ENCODE measurements at regions not wholly inside any gene's neighbourhood (a gene's known extent, or its start where the extent isn't known, plus 50 kb on each side); places are given as distances from the start of the nearest gene placed in this dataset.

DNA sequence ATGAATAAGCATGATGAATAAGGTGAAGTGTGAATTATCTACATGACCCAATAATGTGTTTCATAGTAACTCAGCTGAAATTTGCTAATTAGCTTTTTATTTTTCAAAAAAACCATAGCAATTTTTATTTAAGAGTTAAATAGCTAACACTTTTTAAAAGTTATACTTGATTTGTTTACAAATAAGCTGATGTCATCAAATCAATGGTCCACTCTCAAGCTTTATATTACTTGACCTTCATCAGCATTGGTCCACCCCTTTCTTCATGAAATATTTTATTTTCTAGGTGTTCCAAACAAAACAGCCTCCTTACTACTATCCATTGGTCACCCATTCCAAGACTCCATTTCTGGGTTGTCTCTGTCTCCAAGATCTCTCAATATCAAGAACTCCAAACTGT, 649.0 kb upstream of the TENM3 start:
- H3K4me3 ChIP-seq (ENCODE audit: low read length) = no peak overlapping the region
- no peaks in the 10 kb centered on the region for H3K36me3 ChIP-seq (ENCODE audit: control insufficient read depth, insufficient read depth, low read length)
- H3K27me3 ChIP-seq (ENCODE audit: control insufficient read depth, insufficient read depth, low read length) = no peaks in the 10 kb centered on the region
- DNase-seq = no peak
- no peaks in the 10 kb centered on the region for H3K9me3 ChIP-seq (replicated peaks; ENCODE audit: control insufficient read depth, low read depth, low read length)
- no peak overlapping the region for H3K27ac ChIP-seq (ENCODE audit: low read length)
- H3K4me1 ChIP-seq (ENCODE audit: control insufficient read depth, insufficient read depth, low read length) = no peaks in the 10 kb centered on the region

DNA sequence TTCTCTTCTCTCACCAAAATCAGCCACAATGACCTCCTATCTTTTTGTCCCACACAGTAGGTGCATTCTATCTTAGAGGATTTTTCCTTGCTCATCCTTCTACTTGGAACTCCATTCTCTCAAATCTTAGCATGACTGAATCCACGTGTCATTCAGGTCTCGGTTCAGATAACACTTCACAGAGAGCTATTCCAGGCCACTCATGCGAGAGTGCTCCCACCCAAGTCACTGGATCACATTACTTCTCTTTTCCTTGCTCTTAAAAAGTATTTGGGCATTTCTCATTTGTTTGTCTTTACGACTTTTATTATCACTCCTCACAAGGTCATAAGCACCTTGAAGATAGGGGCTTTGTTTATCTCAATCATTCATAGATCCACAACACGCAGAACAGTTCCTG, 647.5 kb upstream of the TENM3 start:
- Histone ChIP-seq H3K9me3 (replicated peaks; ENCODE audit: control insufficient read depth, low read depth, low read length) (no peaks in the 10 kb centered on the region), H3K27me3 (ENCODE audit: control insufficient read depth, insufficient read depth, low read length) (no peaks in the 10 kb centered on the region), H3K4me3 (ENCODE audit: low read length) (no peak overlapping the region), H3K4me1 (ENCODE audit: control insufficient read depth, insufficient read depth, low read length) (no peaks in the 10 kb centered on the region), H3K27ac (ENCODE audit: low read length) (no peak overlapping the region), H3K36me3 (ENCODE audit: control insufficient read depth, insufficient read depth, low read length) (no peaks in the 10 kb centered on the region)
- WGBS (ENCODE audit: insufficient coverage) = 59% methylated on average over 2 of the region's 5 CpGs
- no peak for DNase-seq

DNA sequence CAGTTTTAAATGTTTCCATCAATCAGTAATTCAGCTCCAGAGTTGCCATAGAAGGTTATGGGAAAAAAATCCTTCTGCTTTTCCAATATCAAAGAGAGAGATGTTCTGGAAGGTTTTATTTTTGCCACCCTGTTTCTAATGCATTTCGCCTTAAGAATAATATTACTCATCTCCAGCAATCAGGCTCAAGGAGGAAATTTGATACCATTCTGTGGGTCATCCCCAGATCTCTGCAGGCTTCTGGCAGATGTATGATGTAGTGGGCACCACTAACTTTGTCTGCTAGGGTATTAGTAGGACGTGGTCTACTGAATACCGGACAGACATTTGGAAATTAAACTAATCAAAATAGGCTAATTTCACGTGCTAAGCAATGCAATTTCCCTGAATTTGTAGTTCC, 645.4 kb upstream of the TENM3 start:
- Histone ChIP-seq H3K27ac (ENCODE audit: low read length) (no peak overlapping the region), H3K27me3 (ENCODE audit: control insufficient read depth, insufficient read depth, low read length) (no peaks in the 10 kb centered on the region), H3K36me3 (ENCODE audit: control insufficient read depth, insufficient read depth, low read length) (no peaks in the 10 kb centered on the region), H3K9me3 (replicated peaks; ENCODE audit: control insufficient read depth, low read depth, low read length) (no peaks in the 10 kb centered on the region), H3K4me1 (ENCODE audit: control insufficient read depth, insufficient read depth, low read length) (no peaks in the 10 kb centered on the region), H3K4me3 (ENCODE audit: low read length) (no peak overlapping the region)
- DNase-seq = no peak
- 57% methylated on average over 1 of the region's 4 CpGs for WGBS (ENCODE audit: insufficient coverage)

DNA sequence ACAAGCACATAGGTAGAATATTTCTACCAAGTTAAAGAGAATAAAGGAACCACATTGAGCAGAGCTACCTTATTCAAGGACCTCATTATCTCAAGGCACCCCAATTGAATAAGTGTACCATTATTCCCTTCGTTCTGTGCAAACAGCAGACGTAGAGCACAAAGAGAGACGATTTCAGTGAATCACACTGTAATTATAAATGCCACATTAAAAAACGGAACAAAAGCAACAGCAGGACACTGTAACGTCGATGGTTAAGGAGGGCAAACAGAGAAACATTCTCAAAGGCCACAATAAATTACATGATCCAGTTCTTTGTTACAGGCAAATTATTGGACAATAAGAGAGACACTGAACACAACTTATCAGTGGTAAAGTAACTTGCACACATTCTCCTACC, 644.1 kb upstream of the TENM3 start:
- H3K36me3 ChIP-seq (ENCODE audit: control insufficient read depth, insufficient read depth, low read length) = no peaks in the 10 kb centered on the region
- no peaks in the 10 kb centered on the region for H3K4me1 ChIP-seq (ENCODE audit: control insufficient read depth, insufficient read depth, low read length)
- no peaks in the 10 kb centered on the region for H3K9me3 ChIP-seq (replicated peaks; ENCODE audit: control insufficient read depth, low read depth, low read length)
- no peak overlapping the region for H3K27ac ChIP-seq (ENCODE audit: low read length)
- DNase-seq = no peak
- 61% methylated on average over 3 of the region's 6 CpGs for WGBS (ENCODE audit: insufficient coverage)
- no peaks in the 10 kb centered on the region for H3K27me3 ChIP-seq (ENCODE audit: control insufficient read depth, insufficient read depth, low read length)
- no peak overlapping the region for H3K4me3 ChIP-seq (ENCODE audit: low read length)

DNA sequence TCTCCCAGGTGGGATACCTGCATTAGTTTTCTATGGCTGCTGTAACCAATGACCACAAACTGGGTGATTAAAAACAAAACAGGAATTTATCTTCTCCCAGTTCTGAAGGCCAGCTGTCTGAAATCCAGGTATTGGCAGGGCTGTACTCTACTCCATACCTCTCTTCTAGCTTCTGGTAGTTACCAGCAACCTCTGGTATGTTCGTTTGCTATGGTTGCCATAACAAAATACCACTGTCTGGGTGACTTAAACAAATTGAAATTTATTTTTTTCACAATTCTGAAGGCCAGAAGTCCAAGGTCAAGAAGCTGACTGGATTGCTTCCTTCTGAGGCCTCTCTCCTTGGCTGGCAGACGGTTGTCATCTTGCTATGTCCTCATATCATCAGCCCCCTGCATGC, 642.1 kb upstream of the TENM3 start:
- H3K4me1 ChIP-seq (ENCODE audit: control insufficient read depth, insufficient read depth, low read length) = no peaks in the 10 kb centered on the region
- H3K36me3 ChIP-seq (ENCODE audit: control insufficient read depth, insufficient read depth, low read length) = no peaks in the 10 kb centered on the region
- no peak overlapping the region for H3K4me3 ChIP-seq (ENCODE audit: low read length)
- WGBS (ENCODE audit: insufficient coverage) = no CpG with 5 or more reads among the region's 2 CpGs
- no peak for DNase-seq
- no peak overlapping the region for H3K27ac ChIP-seq (ENCODE audit: low read length)
- no peaks in the 10 kb centered on the region for H3K9me3 ChIP-seq (replicated peaks; ENCODE audit: control insufficient read depth, low read depth, low read length)
- H3K27me3 ChIP-seq (ENCODE audit: control insufficient read depth, insufficient read depth, low read length) = no peaks in the 10 kb centered on the region

DNA sequence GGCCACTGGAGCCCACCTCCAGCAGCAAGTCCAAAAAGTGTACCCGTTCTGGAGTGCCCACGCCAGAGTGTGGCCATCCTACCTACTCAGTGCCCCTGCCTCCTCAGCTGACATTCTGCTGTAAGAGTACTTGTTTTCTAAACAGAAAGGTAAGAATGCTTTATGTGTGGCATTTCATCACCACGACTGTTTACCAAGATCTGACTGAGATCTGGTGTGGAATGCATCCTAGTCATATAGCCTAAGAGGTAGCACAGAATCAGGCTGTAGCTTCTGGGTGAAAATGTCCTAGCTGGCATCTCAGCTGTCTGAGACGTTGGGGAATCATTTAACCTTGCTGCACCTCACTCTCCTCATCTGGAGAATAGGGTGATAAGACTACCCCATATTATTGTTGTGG, 638.7 kb upstream of the TENM3 start:
- no peaks in the 10 kb centered on the region for H3K27me3 ChIP-seq (ENCODE audit: control insufficient read depth, insufficient read depth, low read length)
- WGBS (ENCODE audit: insufficient coverage) = 77% methylated on average over 3 of the region's 4 CpGs
- H3K36me3 ChIP-seq (ENCODE audit: control insufficient read depth, insufficient read depth, low read length) = no peaks in the 10 kb centered on the region
- DNase-seq = no peak
- H3K4me3 ChIP-seq (ENCODE audit: low read length) = no peak overlapping the region
- H3K4me1 ChIP-seq (ENCODE audit: control insufficient read depth, insufficient read depth, low read length) = no peaks in the 10 kb centered on the region
- H3K27ac ChIP-seq (ENCODE audit: low read length) = no peak overlapping the region
- H3K9me3 ChIP-seq (replicated peaks; ENCODE audit: control insufficient read depth, low read depth, low read length) = no peaks in the 10 kb centered on the region

DNA sequence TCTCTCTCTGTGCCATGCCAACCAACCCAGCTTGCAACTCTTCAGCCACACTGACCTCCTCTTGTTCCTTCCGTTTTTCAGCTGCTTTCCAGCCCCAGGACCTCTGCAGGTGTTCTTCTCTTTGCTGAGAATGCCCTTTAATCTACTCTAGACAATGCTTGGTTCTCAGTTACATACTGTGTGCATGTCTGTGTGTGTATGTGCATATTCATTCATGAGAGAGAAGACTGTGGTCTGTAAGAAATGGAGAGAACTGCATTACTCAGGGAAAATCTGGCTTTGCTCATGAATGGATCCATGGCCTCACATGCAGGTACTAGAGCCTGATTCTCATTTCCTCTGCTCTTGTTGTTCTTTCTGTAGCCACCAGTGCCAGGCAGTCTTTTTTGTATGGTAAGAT, 636.9 kb upstream of the TENM3 start:
- Histone ChIP-seq H3K9me3 (replicated peaks; ENCODE audit: control insufficient read depth, low read depth, low read length) (no peaks in the 10 kb centered on the region), H3K4me3 (ENCODE audit: low read length) (no peak overlapping the region), H3K4me1 (ENCODE audit: control insufficient read depth, insufficient read depth, low read length) (no peaks in the 10 kb centered on the region), H3K27me3 (ENCODE audit: control insufficient read depth, insufficient read depth, low read length) (no peaks in the 10 kb centered on the region), H3K36me3 (ENCODE audit: control insufficient read depth, insufficient read depth, low read length) (no peaks in the 10 kb centered on the region), H3K27ac (ENCODE audit: low read length) (no peak overlapping the region)
- 80% methylated on average over 1 of the region's 1 CpG for WGBS (ENCODE audit: insufficient coverage)
- DNase-seq = no peak

DNA sequence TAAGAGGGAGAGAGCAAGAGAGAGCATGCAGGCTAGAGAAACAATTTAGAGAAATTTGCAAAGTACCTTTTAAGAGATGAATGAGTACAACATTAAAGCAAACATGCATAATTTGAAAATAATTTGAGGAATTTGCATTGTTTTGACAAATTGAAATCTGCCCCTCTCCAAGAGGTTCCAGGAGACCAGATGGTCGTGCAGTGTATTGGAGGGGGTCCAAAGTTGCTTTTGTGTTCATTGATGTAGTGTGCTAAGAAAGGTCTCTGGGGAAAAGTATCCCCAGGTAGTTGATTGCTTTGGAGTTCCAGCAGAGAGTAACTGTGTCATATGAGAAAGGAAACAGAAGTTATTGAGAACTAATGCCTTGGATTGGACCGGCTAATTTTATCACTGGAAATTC, 635.0 kb upstream of the TENM3 start:
- Histone ChIP-seq H3K4me3 (ENCODE audit: low read length) (no peak overlapping the region), H3K4me1 (ENCODE audit: control insufficient read depth, insufficient read depth, low read length) (peaks cover 1% of the 10 kb centered on the region), H3K36me3 (ENCODE audit: control insufficient read depth, insufficient read depth, low read length) (no peaks in the 10 kb centered on the region), H3K9me3 (replicated peaks; ENCODE audit: control insufficient read depth, low read depth, low read length) (no peaks in the 10 kb centered on the region), H3K27me3 (ENCODE audit: control insufficient read depth, insufficient read depth, low read length) (no peaks in the 10 kb centered on the region), H3K27ac (ENCODE audit: low read length) (no peak overlapping the region)
- DNase-seq = no peak
- 0% methylated on average over 1 of the region's 2 CpGs for WGBS (ENCODE audit: insufficient coverage)

DNA sequence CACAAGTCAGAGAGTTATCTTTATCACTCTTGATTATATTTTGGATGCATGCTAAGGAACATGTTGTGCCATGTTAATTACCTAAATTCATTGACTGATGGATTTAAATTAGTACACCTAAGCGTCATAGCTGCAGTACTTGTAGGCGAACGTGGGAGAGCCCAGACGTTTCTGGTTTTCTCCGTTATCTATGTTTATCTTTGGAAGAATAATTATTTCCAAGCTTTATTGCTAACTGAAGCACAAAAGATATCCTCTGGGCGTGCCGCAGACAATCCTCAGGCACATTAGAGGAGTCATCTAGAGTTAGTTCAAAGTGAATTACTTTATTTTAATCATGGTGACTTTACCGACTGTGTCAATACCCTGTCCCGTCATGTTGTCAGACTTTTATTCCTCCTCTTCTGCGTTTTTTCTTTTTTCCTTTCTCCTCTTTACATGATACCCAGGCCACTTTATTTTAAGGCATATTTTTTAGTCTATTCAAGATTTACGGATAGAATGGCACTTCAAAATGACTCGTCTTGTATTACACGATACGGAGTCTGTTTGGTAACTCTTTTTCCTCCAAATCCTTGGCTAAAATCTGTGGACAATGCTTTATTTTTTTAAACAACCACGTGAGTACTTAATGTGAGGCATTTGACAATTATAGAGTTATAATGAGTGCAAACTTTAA, 632.0 kb upstream of the TENM3 start:
- no CpG with 5 or more reads among the region's 15 CpGs for WGBS (ENCODE audit: insufficient coverage)
- no peaks in the 10 kb centered on the region for H3K27me3 ChIP-seq (ENCODE audit: control insufficient read depth, insufficient read depth, low read length)
- H3K27ac ChIP-seq (ENCODE audit: low read length) = no peak overlapping the region
- no peak overlapping the region for H3K4me3 ChIP-seq (ENCODE audit: low read length)
- no peak for DNase-seq
- H3K4me1 ChIP-seq (ENCODE audit: control insufficient read depth, insufficient read depth, low read length) = peaks cover 4% of the 10 kb centered on the region
- no peaks in the 10 kb centered on the region for H3K9me3 ChIP-seq (replicated peaks; ENCODE audit: control insufficient read depth, low read depth, low read length)
- H3K36me3 ChIP-seq (ENCODE audit: control insufficient read depth, insufficient read depth, low read length) = no peaks in the 10 kb centered on the region

DNA sequence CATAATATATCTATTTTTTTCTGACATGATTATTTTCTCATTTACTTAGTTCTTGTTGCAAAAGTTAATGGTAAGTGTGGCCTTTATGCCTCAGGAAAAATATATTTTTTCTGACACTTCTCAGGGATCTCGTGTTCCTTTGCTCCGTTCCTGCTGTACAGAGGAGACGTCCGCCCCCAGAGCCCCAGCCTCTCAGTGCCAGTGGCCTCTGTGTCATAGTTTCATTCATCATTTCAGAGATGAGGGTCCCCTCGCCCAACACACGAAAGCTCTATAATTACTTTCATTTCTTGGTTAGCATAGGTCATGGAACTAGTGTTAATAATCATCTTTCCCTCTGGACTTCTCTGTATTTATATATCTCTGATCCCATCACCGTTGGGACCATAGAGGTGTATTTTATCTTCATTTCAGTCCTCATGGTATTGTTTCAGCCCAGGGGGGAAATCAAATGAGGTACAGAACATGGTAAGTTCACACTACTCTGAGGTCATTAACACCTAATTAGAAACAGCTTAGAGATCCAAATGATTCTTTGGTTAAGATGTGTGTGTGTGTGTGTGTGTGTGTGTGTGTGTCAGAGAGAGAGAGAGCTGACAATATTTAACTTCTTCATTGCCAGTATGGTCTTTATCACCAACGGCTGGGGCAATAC, 631.1 kb upstream of the TENM3 start:
- H3K27ac ChIP-seq (ENCODE audit: low read length) = no peak overlapping the region
- no peak for DNase-seq
- no peaks in the 10 kb centered on the region for H3K9me3 ChIP-seq (replicated peaks; ENCODE audit: control insufficient read depth, low read depth, low read length)
- no peaks in the 10 kb centered on the region for H3K27me3 ChIP-seq (ENCODE audit: control insufficient read depth, insufficient read depth, low read length)
- 50% methylated on average over 2 of the region's 8 CpGs for WGBS (ENCODE audit: insufficient coverage)
- H3K36me3 ChIP-seq (ENCODE audit: control insufficient read depth, insufficient read depth, low read length) = no peaks in the 10 kb centered on the region
- no peak overlapping the region for H3K4me3 ChIP-seq (ENCODE audit: low read length)
- peaks cover 4% of the 10 kb centered on the region for H3K4me1 ChIP-seq (ENCODE audit: control insufficient read depth, insufficient read depth, low read length)

DNA sequence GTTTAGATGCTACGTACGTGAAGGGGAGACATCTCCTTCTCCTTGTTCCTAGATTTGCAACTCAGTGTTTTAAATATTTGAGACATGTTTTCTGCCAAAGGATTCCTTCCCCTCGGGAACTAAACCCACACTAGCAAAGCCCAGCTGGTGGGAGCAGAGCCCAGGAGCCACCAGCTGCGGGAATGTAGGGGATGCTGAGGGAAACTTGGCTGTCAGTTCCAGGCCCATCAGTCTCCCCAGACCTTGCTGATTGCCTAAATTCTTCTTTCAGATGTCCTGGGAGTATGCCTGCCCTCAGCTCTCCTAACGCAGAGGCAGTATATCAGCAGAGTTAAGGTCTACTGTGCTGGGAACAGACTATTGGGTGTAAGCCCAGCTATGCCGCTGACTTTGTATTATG, 630.0 kb upstream of the TENM3 start:
- peaks cover 4% of the 10 kb centered on the region for H3K4me1 ChIP-seq (ENCODE audit: control insufficient read depth, insufficient read depth, low read length)
- peak; percentile 29 for DNase-seq
- 34% methylated on average over 2 of the region's 6 CpGs for WGBS (ENCODE audit: insufficient coverage)

More for the DNA sequence above, 630.0 kb upstream of the TENM3 start:
- Histone ChIP-seq H3K27me3 (ENCODE audit: control insufficient read depth, insufficient read depth, low read length) (no peaks in the 10 kb centered on the region), H3K36me3 (ENCODE audit: control insufficient read depth, insufficient read depth, low read length) (no peaks in the 10 kb centered on the region), H3K9me3 (replicated peaks; ENCODE audit: control insufficient read depth, low read depth, low read length) (no peaks in the 10 kb centered on the region), H3K27ac (ENCODE audit: low read length) (no peak overlapping the region), H3K4me3 (ENCODE audit: low read length) (no peak overlapping the region)

All from muscle of leg (tissue), 3 donors.